ENCODE measurements at regions not wholly inside any gene's neighbourhood (a gene's known extent, or its start where the extent isn't known, plus 50 kb on each side); places are given as distances from the start of the nearest gene placed in this dataset.

- 26 to 61% methylated on average over 4 to 5 of the region's 5 CpGs for WGBS, 2 donors (ENCODE audit: low coverage in 1 of 2)
- DNase-seq = peak; percentile 42
- no peak overlapping the region for H3K4me3 ChIP-seq
- no peaks in the 10 kb centered on the region for H3K9me3 ChIP-seq
- no peaks in the 10 kb centered on the region for H3K27me3 ChIP-seq
- in situ Hi-C loops (cut with MboI; ENCODE audit: low pct_ligation_motif_present in 1 of 4, low pct_unique_long_range_greater_than_20kb in 1 of 4, low sequenced_read_pairs in 3 of 4) (no loop called here), intact Hi-C loops (cut with DNase I; ENCODE audit: low total_unique reads) (no loop called here)
- TF ChIP-seq POLR2AphosphoS5 (IDR thresholded peaks at IDR 0.05) = no peak
- no peak for TF ChIP-seq EP300 (IDR thresholded peaks at IDR 0.05; ENCODE audit: low read depth)
- no peak for TF ChIP-seq CTCF (IDR thresholded peaks at IDR 0.05)
- TF ChIP-seq POLR2A (IDR thresholded peaks at IDR 0.05) = no peak
- no peak overlapping the region for H3K27ac ChIP-seq
- no peaks in the 10 kb centered on the region for H3K36me3 ChIP-seq
- H3K4me1 ChIP-seq = peaks cover 0 to 15% (median 7%) of the 10 kb centered on the region in 4 donors
These were observed 77.2 kb upstream of the BOD1 start for GRCh38 chr5:173693670-173694069.

GRCh38 chr5:173696216-173696615, 79.8 kb upstream of the BOD1 start:
- no peak for DNase-seq
- Histone ChIP-seq H3K4me1 (no peaks in the 10 kb centered on the region), H3K27me3 (no peaks in the 10 kb centered on the region), H3K9me3 (no peaks in the 10 kb centered on the region), H3K27ac (no peak overlapping the region), H3K36me3 (no peaks in the 10 kb centered on the region), H3K4me3 (no peak overlapping the region)
- TF ChIP-seq POLR2A (IDR thresholded peaks at IDR 0.05) (no peak), CTCF (IDR thresholded peaks at IDR 0.05) (no peak), EP300 (IDR thresholded peaks at IDR 0.05; ENCODE audit: low read depth) (no peak), POLR2AphosphoS5 (IDR thresholded peaks at IDR 0.05) (no peak)
- intact Hi-C loops (cut with DNase I; ENCODE audit: low total_unique reads) (no loop called here), in situ Hi-C loops (cut with MboI; ENCODE audit: low pct_ligation_motif_present in 1 of 4, low pct_unique_long_range_greater_than_20kb in 1 of 4, low sequenced_read_pairs in 3 of 4) (no loop called here)
- 91 to 94% methylated on average over 2 to 3 of the region's 3 CpGs for WGBS, 2 donors (ENCODE audit: low coverage in 1 of 2)

GRCh38 chr5:173697931-173698579, 81.6 kb upstream of the BOD1 start:
- H3K27me3 ChIP-seq = no peaks in the 10 kb centered on the region
- no peak for TF ChIP-seq POLR2AphosphoS5 (IDR thresholded peaks at IDR 0.05)
- in situ Hi-C loops (cut with MboI; ENCODE audit: low pct_ligation_motif_present in 1 of 4, low pct_unique_long_range_greater_than_20kb in 1 of 4, low sequenced_read_pairs in 3 of 4) (no loop called here), intact Hi-C loops (cut with DNase I; ENCODE audit: low total_unique reads) (no loop called here)
- peak; percentile 29 for DNase-seq
- H3K9me3 ChIP-seq = no peaks in the 10 kb centered on the region
- WGBS, 2 donors (ENCODE audit: low coverage in 1 of 2) = 68 to 88% methylated on average over 3 to 11 of the region's 11 CpGs
- no peak overlapping the region for H3K27ac ChIP-seq
- no peak overlapping the region for H3K4me3 ChIP-seq
- no peaks in the 10 kb centered on the region for H3K36me3 ChIP-seq
- H3K4me1 ChIP-seq = no peaks in the 10 kb centered on the region

- intact Hi-C loops (cut with DNase I; ENCODE audit: low total_unique reads) = no loop called here
- in situ Hi-C loops (cut with MboI; ENCODE audit: low pct_ligation_motif_present in 1 of 4, low pct_unique_long_range_greater_than_20kb in 1 of 4, low sequenced_read_pairs in 3 of 4) = no loop called here
- WGBS, 2 donors (ENCODE audit: low coverage in 1 of 2) = 88 to 100% methylated on average over 1 to 2 of the region's 2 CpGs
These were observed 83.5 kb upstream of the BOD1 start for GRCh38 chr5:173699966-173700365.

More at GRCh38 chr5:173699966-173700365, 83.5 kb upstream of the BOD1 start:
- H3K4me3 ChIP-seq = no peak overlapping the region
- no peaks in the 10 kb centered on the region for H3K27me3 ChIP-seq
- H3K27ac ChIP-seq = no peak overlapping the region
- DNase-seq = no peak
- H3K9me3 ChIP-seq = no peaks in the 10 kb centered on the region
- no peaks in the 10 kb centered on the region for H3K36me3 ChIP-seq
- no peak for TF ChIP-seq POLR2AphosphoS5 (IDR thresholded peaks at IDR 0.05)
- TF ChIP-seq CTCF (IDR thresholded peaks at IDR 0.05) = no peak
- no peak for TF ChIP-seq EP300 (IDR thresholded peaks at IDR 0.05; ENCODE audit: low read depth)
- TF ChIP-seq POLR2A (IDR thresholded peaks at IDR 0.05) = no peak
- H3K4me1 ChIP-seq = no peaks in the 10 kb centered on the region

All from transverse colon (tissue), 4 donors.